ENCODE measurements at regions not wholly inside any gene's neighbourhood (a gene's known extent, or its start where the extent isn't known, plus 50 kb on each side); places are given as distances from the start of the nearest gene placed in this dataset.

DNA sequence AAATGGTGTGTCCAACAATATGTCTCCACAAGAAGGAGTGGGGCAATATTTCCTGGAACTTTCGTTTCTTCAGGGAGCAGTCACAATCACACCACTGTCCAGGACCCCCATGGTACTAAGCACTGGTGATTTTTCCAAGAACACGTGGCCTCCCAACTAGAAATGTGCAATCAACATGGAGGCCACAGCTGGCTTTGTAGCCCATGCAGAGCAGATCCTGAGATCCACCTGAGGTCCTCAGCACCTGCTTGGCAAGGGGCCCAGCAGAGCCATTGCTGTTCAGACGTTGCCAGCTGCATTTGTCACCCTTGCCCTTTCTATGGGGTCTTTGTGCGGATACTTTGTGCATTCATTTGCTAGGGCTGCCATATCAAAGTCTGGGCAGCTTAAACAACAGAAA, 334.5 kb upstream of the IRX4 start:
- TF ChIP-seq POLR2A (IDR thresholded peaks at IDR 0.05; ENCODE audit: low read depth, low read length) (no peak), POLR2AphosphoS5 (IDR thresholded peaks at IDR 0.05; ENCODE audit: insufficient read depth, low read depth, low read length) (no peak), EZH2 (IDR thresholded peaks at IDR 0.05; ENCODE audit: borderline replicate concordance, low read depth, low read length, severe bottlenecking) (no peak), GATA2 (IDR thresholded peaks at IDR 0.05; ENCODE audit: insufficient read depth, insufficient read length, low read depth, low read length) (no peak), MYC (IDR thresholded peaks at IDR 0.05; ENCODE audit: low read depth, low read length) (no peak)
- TF ChIP-seq, protein P1, sequence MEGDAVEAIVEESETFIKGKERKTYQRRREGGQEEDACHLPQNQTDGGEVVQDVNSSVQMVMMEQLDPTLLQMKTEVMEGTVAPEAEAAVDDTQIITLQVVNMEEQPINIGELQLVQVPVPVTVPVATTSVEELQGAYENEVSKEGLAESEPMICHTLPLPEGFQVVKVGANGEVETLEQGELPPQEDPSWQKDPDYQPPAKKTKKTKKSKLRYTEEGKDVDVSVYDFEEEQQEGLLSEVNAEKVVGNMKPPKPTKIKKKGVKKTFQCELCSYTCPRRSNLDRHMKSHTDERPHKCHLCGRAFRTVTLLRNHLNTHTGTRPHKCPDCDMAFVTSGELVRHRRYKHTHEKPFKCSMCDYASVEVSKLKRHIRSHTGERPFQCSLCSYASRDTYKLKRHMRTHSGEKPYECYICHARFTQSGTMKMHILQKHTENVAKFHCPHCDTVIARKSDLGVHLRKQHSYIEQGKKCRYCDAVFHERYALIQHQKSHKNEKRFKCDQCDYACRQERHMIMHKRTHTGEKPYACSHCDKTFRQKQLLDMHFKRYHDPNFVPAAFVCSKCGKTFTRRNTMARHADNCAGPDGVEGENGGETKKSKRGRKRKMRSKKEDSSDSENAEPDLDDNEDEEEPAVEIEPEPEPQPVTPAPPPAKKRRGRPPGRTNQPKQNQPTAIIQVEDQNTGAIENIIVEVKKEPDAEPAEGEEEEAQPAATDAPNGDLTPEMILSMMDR (IDR thresholded peaks at IDR 0.05; ENCODE audit: extremely low read depth in 1 of 2, insufficient read depth in 1 of 2, low read depth in 1 of 2, low read length in 2 of 2): no peak
- TF ChIP-seq, protein P2, sequence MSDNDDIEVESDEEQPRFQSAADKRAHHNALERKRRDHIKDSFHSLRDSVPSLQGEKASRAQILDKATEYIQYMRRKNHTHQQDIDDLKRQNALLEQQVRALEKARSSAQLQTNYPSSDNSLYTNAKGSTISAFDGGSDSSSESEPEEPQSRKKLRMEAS (IDR thresholded peaks at IDR 0.05; ENCODE audit: insufficient read depth, insufficient read length): no peak

Measured in endothelial cell of umbilical vein (primary cell).